Caco-2 (cell line): ENCODE measurements at regions not wholly inside any gene's neighbourhood (a gene's known extent, or its start where the extent isn't known, plus 50 kb on each side); places are given as distances from the start of the nearest gene placed in this dataset.

Experiments used
- BruUV-seq: library from RNA; stranded (reverse); fragments of 400-500 nt; replicated peaks from 2 replicates; lab custom pipeline; 2021; lab: Mats Ljungman, UMichigan
- CTCF ChIA-PET: fragments of 300-600 bp; sonication (Branson Sonifier 250); formaldehyde crosslinking; loops from one replicate; lab custom pipeline; 2022; ENCODE audit warnings: antibody characterized with exemption; lab: Charles Lee
- POLR2A ChIA-PET: fragments of 300-600 bp; sonication (Branson Sonifier 250); formaldehyde crosslinking; loops from one replicate; lab custom pipeline; 2022; ENCODE audit warnings: antibody characterized with exemption; lab: Charles Lee
- DNase-seq, 2 experiments: peaks; one replicate each; pipeline versions ENCODE4 v3.0.0 to v3.0.0-alpha.2; 2020 to 2022
- H3K27me3 ChIP-seq: replicated peaks from 2 replicates; pipeline ENCODE4 v1.6.0; 2011; ENCODE audit warnings: low read length; ENCODE audit not compliant: control insufficient read depth, insufficient read depth
- H3K36me3 ChIP-seq: 2 replicates; pipeline ENCODE4 v1.5.1; 2011; ENCODE audit warnings: low read length; ENCODE audit not compliant: control insufficient read depth, insufficient read depth
- H3K4me1 ChIP-seq: fragments of 250-450 bp; sonication (Bioruptor Pico); 2 replicates; pipeline ENCODE4 v1.5.1; 2020; ENCODE audit warnings: mild to moderate bottlenecking
- H3K4me3 ChIP-seq: 2 replicates; pipeline ENCODE4 v1.5.1; 2011; ENCODE audit warnings: low read depth, mild to moderate bottlenecking, control low read depth, low read length
- H3K9me3 ChIP-seq: fragments of 250-450 bp; sonication (Bioruptor Pico); 2 replicates; pipeline ENCODE4 v1.5.1; 2020; ENCODE audit warnings: mild to moderate bottlenecking, moderate library complexity
- H3K27ac Mint-ChIP-seq: one replicate; pipeline ENCODE4 v1.8.0; 2022; ENCODE audit warnings: mixed read lengths; ENCODE audit not compliant: unreplicated experiment
- H3K27me3 Mint-ChIP-seq: one replicate; pipeline ENCODE4 v1.8.0; 2022; ENCODE audit warnings: mixed read lengths; ENCODE audit not compliant: insufficient read depth, unreplicated experiment
- H3K36me3 Mint-ChIP-seq: one replicate; pipeline ENCODE4 v1.8.0; 2022; ENCODE audit warnings: mild to moderate bottlenecking, mixed read lengths; ENCODE audit not compliant: insufficient read depth, unreplicated experiment
- H3K4me1 Mint-ChIP-seq: one replicate; pipeline ENCODE4 v1.8.0; 2022; ENCODE audit warnings: low read depth, mixed read lengths; ENCODE audit not compliant: unreplicated experiment
- H3K4me3 Mint-ChIP-seq: one replicate; pipeline ENCODE4 v1.8.0; 2022; ENCODE audit warnings: mild to moderate bottlenecking, moderate library complexity, mixed read lengths; ENCODE audit not compliant: unreplicated experiment
- H3K9me3 Mint-ChIP-seq: one replicate; pipeline ENCODE4 v1.8.0; 2022; ENCODE audit warnings: mixed read lengths; ENCODE audit not compliant: unreplicated experiment
- intact Hi-C: fragments of 100-400 bp; cut with micrococcal nuclease; formaldehyde crosslinking; loops from one replicate; pipeline ENCODE4 v1.10.0; 2022; ENCODE audit not compliant: unreplicated experiment
- TF ChIP-seq, protein P1 (sequence below), 2 experiments: fragments of 200-600 bp in 1 of 2; IDR thresholded peaks; 1 replicate in 1 of 2; 2 replicates in 1 of 2; pipeline versions ENCODE4 v1.5.1 to v1.8.0; 2011 to 2022; ENCODE audit warnings: antibody characterized with exemption in 1 of 2, control low read depth in 1 of 2, inconsistent platforms in 1 of 2, low read depth in 1 of 2, low read length in 1 of 2, mild to moderate bottlenecking in 1 of 2, moderate library complexity in 1 of 2; ENCODE audit not compliant: insufficient read depth in 1 of 2, severe bottlenecking in 1 of 2, unreplicated experiment in 1 of 2

DNA sequence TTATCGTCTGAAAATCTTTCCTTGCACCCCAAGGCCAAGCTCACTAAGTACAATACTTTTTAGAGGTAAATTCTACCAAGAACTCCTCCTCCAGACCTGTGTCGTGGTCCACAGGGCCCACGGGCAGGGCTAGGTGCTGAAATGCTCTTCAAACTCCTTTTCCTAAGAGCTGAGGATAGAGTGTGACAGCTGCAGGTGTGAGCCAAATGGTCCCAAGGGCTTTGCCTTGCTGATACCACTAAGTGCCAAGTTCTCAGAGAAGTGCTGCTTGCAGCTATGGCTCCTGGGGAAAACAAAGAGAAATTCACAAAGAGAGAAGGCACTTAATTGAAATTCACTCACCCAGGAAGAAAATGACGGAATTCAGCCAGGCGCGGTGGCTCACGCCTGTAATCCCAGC lies 868.9 kb upstream of the AUTS2 start:
- ChIA-PET CTCF (no interaction called here), POLR2A (no interaction called here)
- Mint-ChIP-seq H3K36me3 (no peaks in the 10 kb centered on the region), H3K4me3 (no peak overlapping the region), H3K4me1 (no peaks in the 10 kb centered on the region), H3K9me3 (peaks cover 13% of the 10 kb centered on the region), H3K27me3 (no peaks in the 10 kb centered on the region), H3K27ac (no peak overlapping the region)
- no peak overlapping the region for H3K4me3 ChIP-seq
- TF ChIP-seq, protein P1, sequence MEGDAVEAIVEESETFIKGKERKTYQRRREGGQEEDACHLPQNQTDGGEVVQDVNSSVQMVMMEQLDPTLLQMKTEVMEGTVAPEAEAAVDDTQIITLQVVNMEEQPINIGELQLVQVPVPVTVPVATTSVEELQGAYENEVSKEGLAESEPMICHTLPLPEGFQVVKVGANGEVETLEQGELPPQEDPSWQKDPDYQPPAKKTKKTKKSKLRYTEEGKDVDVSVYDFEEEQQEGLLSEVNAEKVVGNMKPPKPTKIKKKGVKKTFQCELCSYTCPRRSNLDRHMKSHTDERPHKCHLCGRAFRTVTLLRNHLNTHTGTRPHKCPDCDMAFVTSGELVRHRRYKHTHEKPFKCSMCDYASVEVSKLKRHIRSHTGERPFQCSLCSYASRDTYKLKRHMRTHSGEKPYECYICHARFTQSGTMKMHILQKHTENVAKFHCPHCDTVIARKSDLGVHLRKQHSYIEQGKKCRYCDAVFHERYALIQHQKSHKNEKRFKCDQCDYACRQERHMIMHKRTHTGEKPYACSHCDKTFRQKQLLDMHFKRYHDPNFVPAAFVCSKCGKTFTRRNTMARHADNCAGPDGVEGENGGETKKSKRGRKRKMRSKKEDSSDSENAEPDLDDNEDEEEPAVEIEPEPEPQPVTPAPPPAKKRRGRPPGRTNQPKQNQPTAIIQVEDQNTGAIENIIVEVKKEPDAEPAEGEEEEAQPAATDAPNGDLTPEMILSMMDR (IDR thresholded peaks at IDR 0.05; ENCODE audit: insufficient read depth in 1 of 2, low read depth in 1 of 2, low read length in 1 of 2, severe bottlenecking in 1 of 2, unreplicated experiment in 1 of 2): no peak
- no TSS peak for BruUV-seq
- H3K9me3 ChIP-seq: no peaks in the 10 kb centered on the region
- no peaks in the 10 kb centered on the region for H3K27me3 ChIP-seq
- H3K4me1 ChIP-seq: no peaks in the 10 kb centered on the region
- H3K36me3 ChIP-seq: no peaks in the 10 kb centered on the region
- intact Hi-C loops: no loop called here
- no peak for DNase-seq

DNA sequence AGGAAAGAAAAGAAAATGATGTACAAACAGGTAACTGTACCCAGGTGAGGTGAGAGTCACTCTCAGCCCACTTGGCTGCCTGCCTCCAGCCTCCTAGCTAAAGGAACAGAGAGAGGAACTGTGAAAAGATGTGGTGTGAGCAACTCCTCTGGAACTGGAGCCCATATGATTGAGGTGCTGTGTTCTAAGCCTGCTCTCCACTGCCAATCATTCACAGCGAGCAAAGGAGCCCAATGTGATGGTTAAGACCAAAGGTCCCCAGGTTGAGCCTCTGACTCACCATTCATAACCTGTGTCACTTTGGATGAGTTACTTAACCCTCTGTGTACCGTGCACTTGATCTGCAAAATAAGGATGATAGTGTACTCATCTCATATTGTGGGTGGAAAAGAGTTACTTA lies 868.1 kb upstream of the AUTS2 start:
- DNase-seq: no peak
- no peaks in the 10 kb centered on the region for H3K4me1 Mint-ChIP-seq
- Histone ChIP-seq H3K9me3 (no peaks in the 10 kb centered on the region), H3K4me1 (no peaks in the 10 kb centered on the region), H3K4me3 (no peak overlapping the region), H3K36me3 (no peaks in the 10 kb centered on the region), H3K27me3 (no peaks in the 10 kb centered on the region)
- H3K27me3 Mint-ChIP-seq: no peaks in the 10 kb centered on the region
- ChIA-PET CTCF (no interaction called here), POLR2A (no interaction called here)
- TF ChIP-seq, protein P1 (IDR thresholded peaks at IDR 0.05; ENCODE audit: insufficient read depth in 1 of 2, low read depth in 1 of 2, low read length in 1 of 2, severe bottlenecking in 1 of 2, unreplicated experiment in 1 of 2): no peak
- no peak overlapping the region for H3K27ac Mint-ChIP-seq
- no peak overlapping the region for H3K4me3 Mint-ChIP-seq
- no peaks in the 10 kb centered on the region for H3K36me3 Mint-ChIP-seq
- H3K9me3 Mint-ChIP-seq: peaks cover 13% of the 10 kb centered on the region
- intact Hi-C loops: no loop called here
- no TSS peak for BruUV-seq

DNA sequence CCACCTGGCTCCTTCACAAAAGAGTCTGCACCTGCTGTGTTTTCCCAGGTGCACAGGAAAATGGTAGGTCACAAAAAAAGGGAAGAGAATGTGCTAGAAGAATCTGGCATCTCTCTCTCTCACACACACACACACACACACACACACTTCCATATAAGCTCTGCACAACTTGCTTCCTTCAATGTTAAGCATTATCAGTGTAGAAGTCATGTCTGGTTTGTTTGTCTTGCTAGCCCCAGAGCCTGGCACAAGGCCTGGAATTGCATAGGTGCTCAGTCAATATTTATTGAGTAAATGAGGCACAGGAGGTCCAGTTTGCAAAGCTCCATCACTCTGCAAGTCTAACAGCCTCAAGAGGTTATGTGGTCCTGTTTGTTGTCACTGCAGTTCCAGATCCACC lies 867.3 kb upstream of the AUTS2 start:
- ChIA-PET POLR2A (no interaction called here), CTCF (no interaction called here)
- Histone ChIP-seq H3K4me1 (no peaks in the 10 kb centered on the region), H3K9me3 (no peaks in the 10 kb centered on the region), H3K27me3 (no peaks in the 10 kb centered on the region), H3K36me3 (no peaks in the 10 kb centered on the region), H3K4me3 (no peak overlapping the region)
- peaks cover 13% of the 10 kb centered on the region for H3K9me3 Mint-ChIP-seq
- no peaks in the 10 kb centered on the region for H3K4me1 Mint-ChIP-seq
- H3K4me3 Mint-ChIP-seq: no peak overlapping the region
- no peak overlapping the region for H3K27ac Mint-ChIP-seq
- no TSS peak for BruUV-seq
- intact Hi-C loops: no loop called here
- H3K36me3 Mint-ChIP-seq: no peaks in the 10 kb centered on the region
- TF ChIP-seq, protein P1 (IDR thresholded peaks at IDR 0.05; ENCODE audit: insufficient read depth in 1 of 2, low read depth in 1 of 2, low read length in 1 of 2, severe bottlenecking in 1 of 2, unreplicated experiment in 1 of 2): no peak
- DNase-seq: no peak
- no peaks in the 10 kb centered on the region for H3K27me3 Mint-ChIP-seq
